ENCODE measurements at regions not wholly inside any gene's neighbourhood (a gene's known extent, or its start where the extent isn't known, plus 50 kb on each side); places are given as distances from the start of the nearest gene placed in this dataset.

- no peak for DNase-seq (ENCODE audit: low spot score)
Measured at GRCh38 chrY:21267164-21267563, 244.0 kb upstream of the RBMY1B start.

DNA sequence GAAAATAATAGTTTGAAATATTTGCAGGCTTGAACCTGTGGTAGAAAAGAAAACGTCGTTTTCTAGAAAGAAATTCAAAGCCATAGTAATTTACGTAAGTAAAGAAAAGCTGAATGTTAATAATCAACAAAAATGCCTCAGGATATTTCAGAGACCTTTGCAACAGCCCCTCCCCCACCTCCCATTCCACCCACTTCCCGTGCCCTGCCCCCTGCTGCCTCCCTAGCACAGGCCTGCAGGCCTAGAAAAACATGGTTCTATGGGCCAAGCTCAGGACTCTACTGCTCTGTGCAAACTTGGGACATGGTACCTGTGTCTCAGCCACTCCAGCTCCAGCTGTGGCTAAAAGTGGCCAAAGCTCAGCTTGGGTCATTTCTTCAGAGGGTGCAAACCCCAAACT is 223.4 kb upstream of the RBMY1B start:
- DNase-seq (ENCODE audit: low spot score) = no peak

DNA sequence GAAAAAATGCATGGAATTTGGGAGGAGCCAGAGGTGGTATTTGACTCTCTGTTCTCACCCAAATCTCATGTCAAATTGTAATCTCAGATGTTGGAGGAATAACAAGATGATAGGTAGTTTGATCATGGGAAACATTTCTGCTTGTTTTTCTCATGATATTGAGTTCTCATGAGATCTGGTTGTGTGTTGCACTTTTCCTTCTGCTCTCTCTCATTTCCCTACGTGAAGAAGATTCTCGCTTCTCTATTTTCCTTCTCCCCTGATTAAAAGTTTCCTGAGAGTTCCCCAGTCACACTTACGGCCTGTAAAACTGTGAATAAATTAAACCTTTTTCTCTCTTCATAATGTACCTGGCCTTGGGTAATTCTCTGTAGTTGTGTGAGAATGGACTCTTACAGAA is 222.2 kb upstream of the RBMY1B start:
- DNase-seq (ENCODE audit: low spot score) = no peak

DNA sequence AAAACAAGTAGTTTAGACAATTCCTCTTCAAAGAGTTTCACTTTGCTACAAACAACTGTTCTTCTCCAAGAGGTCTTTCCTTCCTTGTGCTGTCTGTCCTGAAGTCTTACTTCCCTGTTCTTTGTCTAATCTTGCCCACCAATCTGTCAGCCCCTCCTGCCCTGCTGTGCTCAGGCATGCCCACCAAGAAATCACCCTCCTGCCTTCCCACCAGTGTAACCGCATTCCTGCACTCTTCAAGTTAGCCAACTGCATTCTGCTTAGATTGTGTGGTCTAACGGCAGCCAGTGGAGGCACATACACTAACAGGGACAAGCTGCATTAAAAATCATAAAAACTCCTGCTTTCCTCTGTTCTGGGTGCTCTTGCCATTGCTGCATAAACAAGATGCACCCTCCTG is 215.9 kb upstream of the RBMY1B start:
- no peak for DNase-seq (ENCODE audit: low spot score)

- no peak for DNase-seq (ENCODE audit: low spot score)
Measured at GRCh38 chrY:21302278-21302677, 208.9 kb upstream of the RBMY1B start.

GRCh38 chrY:21315366-21315765 is 195.8 kb upstream of the RBMY1B start:
- no peak for DNase-seq (ENCODE audit: low spot score)
